Suprapubic skin (tissue), 4 donors: ENCODE measurements at regions not wholly inside any gene's neighbourhood (a gene's known extent, or its start where the extent isn't known, plus 50 kb on each side); places are given as distances from the start of the nearest gene placed in this dataset.

Experiments used
- DNase-seq, 2 donors: peaks; one replicate each; pipeline ENCODE4 v3.0.0-alpha.2; 2019; ENCODE audit warnings: low spot score in 2 of 2
- H3K27ac ChIP-seq: fragments of 200-600 bp; sonication (generic); one replicate; pipeline ENCODE4 v1.5.1; 2019
- H3K27me3 ChIP-seq: fragments of 200-600 bp; sonication (generic); one replicate; pipeline ENCODE4 v1.5.1; 2019
- H3K36me3 ChIP-seq: fragments of 200-600 bp; sonication (generic); one replicate; pipeline ENCODE4 v1.5.1; 2019
- H3K4me1 ChIP-seq: fragments of 200-600 bp; sonication (generic); one replicate; pipeline ENCODE4 v1.5.1; 2019
- H3K4me3 ChIP-seq: fragments of 200-600 bp; sonication (generic); one replicate; pipeline ENCODE4 v1.5.1; 2019; ENCODE audit warnings: mild to moderate bottlenecking
- H3K9me3 ChIP-seq: fragments of 200-600 bp; sonication (generic); one replicate; pipeline ENCODE4 v1.5.1; 2019
- CTCF ChIP-seq, 2 donors: fragments of 200-600 bp in 1 of 2; fragments of 450-650 bp in 1 of 2; sonication (generic) in 1 of 2; IDR thresholded peaks; one replicate each; pipeline ENCODE4 v1.5.1; 2016 to 2019; ENCODE audit warnings: antibody characterized with exemption in 2 of 2, mild to moderate bottlenecking in 1 of 2, moderate library complexity in 1 of 2
- EP300 ChIP-seq: sonication (generic); formaldehyde crosslinking; IDR thresholded peaks from one replicate; pipeline ENCODE4 v1.6.1; 2017; ENCODE audit warnings: antibody characterized with exemption
- POLR2A ChIP-seq, 2 donors: fragments of 450-650 bp; IDR thresholded peaks; one replicate each; pipeline ENCODE4 v1.6.1; 2017; ENCODE audit warnings: antibody characterized with exemption in 2 of 2, mild to moderate bottlenecking in 2 of 2, moderate library complexity in 2 of 2
- POLR2AphosphoS5 ChIP-seq, 3 donors: sonication (generic); formaldehyde crosslinking; IDR thresholded peaks; one replicate each; pipeline ENCODE4 v1.6.1; 2017; ENCODE audit warnings: antibody characterized with exemption in 3 of 3
- WGBS: methylation state at CpG from one replicate; pipeline ENCODE4 v1.1.5; 2018; 5-methylcytosine and 5-hydroxymethylcytosine counted together

GRCh38 chr4:136443006-136443405, 1089.3 kb downstream of the PCDH18 start:
- Histone ChIP-seq H3K36me3 (no peaks in the 10 kb centered on the region), H3K27me3 (no peaks in the 10 kb centered on the region), H3K4me1 (no peaks in the 10 kb centered on the region), H3K27ac (no peak overlapping the region), H3K4me3 (no peak overlapping the region), H3K9me3 (no peaks in the 10 kb centered on the region)
- TF ChIP-seq EP300 (no peak), POLR2AphosphoS5 (IDR thresholded peaks at IDR 0.05) (no peak), CTCF (IDR thresholded peaks at IDR 0.05) (no peak), POLR2A (IDR thresholded peaks at IDR 0.05) (no peak)
- 83% methylated on average over 3 of the region's 4 CpGs for WGBS
- no peak for DNase-seq

- H3K4me3 ChIP-seq = no peak overlapping the region
- H3K27me3 ChIP-seq = no peaks in the 10 kb centered on the region
- no peak for DNase-seq
- no peaks in the 10 kb centered on the region for H3K36me3 ChIP-seq
- no peaks in the 10 kb centered on the region for H3K4me1 ChIP-seq
- no peak for TF ChIP-seq EP300
- no peak for TF ChIP-seq POLR2A (IDR thresholded peaks at IDR 0.05)
- no peak for TF ChIP-seq POLR2AphosphoS5 (IDR thresholded peaks at IDR 0.05)
- no peak for TF ChIP-seq CTCF (IDR thresholded peaks at IDR 0.05)
- H3K9me3 ChIP-seq = no peaks in the 10 kb centered on the region
- no peak overlapping the region for H3K27ac ChIP-seq
- WGBS = no CpG with 5 or more reads among the region's 5 CpGs
Measured at GRCh38 chr4:136442447-136442846, 1089.8 kb downstream of the PCDH18 start.

GRCh38 chr4:136441629-136442282, 1090.5 kb downstream of the PCDH18 start:
- H3K9me3 ChIP-seq = no peaks in the 10 kb centered on the region
- WGBS = 90% methylated on average over 7 of the region's 7 CpGs

GRCh38 chr4:136438645-136439044, 1093.6 kb downstream of the PCDH18 start:
- DNase-seq = no peak
- TF ChIP-seq POLR2A (IDR thresholded peaks at IDR 0.05) = no peak
- TF ChIP-seq CTCF (IDR thresholded peaks at IDR 0.05) = no peak
- TF ChIP-seq EP300 = no peak
- no peak for TF ChIP-seq POLR2AphosphoS5 (IDR thresholded peaks at IDR 0.05)
- Histone ChIP-seq H3K36me3 (no peaks in the 10 kb centered on the region), H3K4me1 (no peaks in the 10 kb centered on the region), H3K4me3 (no peak overlapping the region), H3K27ac (no peak overlapping the region), H3K27me3 (no peaks in the 10 kb centered on the region), H3K9me3 (no peaks in the 10 kb centered on the region)

More at GRCh38 chr4:136441629-136442282, 1090.5 kb downstream of the PCDH18 start:
- no peaks in the 10 kb centered on the region for H3K27me3 ChIP-seq
- H3K27ac ChIP-seq = no peak overlapping the region
- DNase-seq = no peak
- no peaks in the 10 kb centered on the region for H3K4me1 ChIP-seq
- H3K4me3 ChIP-seq = no peak overlapping the region
- TF ChIP-seq CTCF (IDR thresholded peaks at IDR 0.05) = no peak
- no peak for TF ChIP-seq POLR2A (IDR thresholded peaks at IDR 0.05)
- no peak for TF ChIP-seq POLR2AphosphoS5 (IDR thresholded peaks at IDR 0.05)
- TF ChIP-seq EP300 = no peak
- no peaks in the 10 kb centered on the region for H3K36me3 ChIP-seq

GRCh38 chr4:136424052-136424451, 1108.2 kb downstream of the PCDH18 start:
- DNase-seq = no peak
- Histone ChIP-seq H3K36me3 (no peaks in the 10 kb centered on the region), H3K4me1 (no peaks in the 10 kb centered on the region), H3K4me3 (no peak overlapping the region), H3K9me3 (no peaks in the 10 kb centered on the region), H3K27ac (no peak overlapping the region), H3K27me3 (no peaks in the 10 kb centered on the region)
- no peak for TF ChIP-seq CTCF (IDR thresholded peaks at IDR 0.05)
- no peak for TF ChIP-seq POLR2AphosphoS5 (IDR thresholded peaks at IDR 0.05)
- TF ChIP-seq POLR2A (IDR thresholded peaks at IDR 0.05) = no peak
